Tibial nerve (tissue), 3 donors: ENCODE measurements at regions not wholly inside any gene's neighbourhood (a gene's known extent, or its start where the extent isn't known, plus 50 kb on each side); places are given as distances from the start of the nearest gene placed in this dataset.

ENCODE experiments used
- CTCF ChIP-seq, 5 experiments: fragments of 200-600 bp in 3 of 5; fragments of 450-650 bp in 2 of 5; sonication (generic) in 3 of 5; IDR thresholded peaks; one replicate each; pipeline ENCODE4 v1.5.1; 2016 to 2019; ENCODE audit warnings: antibody characterized with exemption in 5 of 5, mild to moderate bottlenecking in 3 of 5, moderate library complexity in 2 of 5
- POLR2A ChIP-seq, 2 donors: fragments of 450-650 bp; IDR thresholded peaks; one replicate each; pipeline ENCODE4 v1.6.1; 2017; ENCODE audit warnings: antibody characterized with exemption in 2 of 2, mild to moderate bottlenecking in 2 of 2, moderate library complexity in 2 of 2

- TF ChIP-seq POLR2A (IDR thresholded peaks at IDR 0.05) (no peak), CTCF (IDR thresholded peaks at IDR 0.05) (no peak)
Measured at GRCh38 chr1:219433496-219434131, 179.3 kb downstream of the ZC3H11B start.
